AG10803 (cell line): ENCODE measurements at regions not wholly inside any gene's neighbourhood (a gene's known extent, or its start where the extent isn't known, plus 50 kb on each side); places are given as distances from the start of the nearest gene placed in this dataset.
A peak's percentile ranks its signal among the peaks of the same experiment; 100 is the strongest.

Source experiments
- DNase-seq: peaks from one replicate; pipeline ENCODE4 v3.0.0; 2010; ENCODE audit warnings: low read depth
- H3K4me3 ChIP-seq: 2 replicates; pipeline ENCODE4 v1.5.1; 2011; ENCODE audit warnings: mild to moderate bottlenecking, low read length, control low read depth
- TF ChIP-seq, protein P1 (sequence below): conservative IDR thresholded peaks from 2 replicates; pipeline ENCODE4 v1.5.1; 2011; ENCODE audit warnings: mild to moderate bottlenecking, low read length, control low read depth, inconsistent platforms

DNA sequence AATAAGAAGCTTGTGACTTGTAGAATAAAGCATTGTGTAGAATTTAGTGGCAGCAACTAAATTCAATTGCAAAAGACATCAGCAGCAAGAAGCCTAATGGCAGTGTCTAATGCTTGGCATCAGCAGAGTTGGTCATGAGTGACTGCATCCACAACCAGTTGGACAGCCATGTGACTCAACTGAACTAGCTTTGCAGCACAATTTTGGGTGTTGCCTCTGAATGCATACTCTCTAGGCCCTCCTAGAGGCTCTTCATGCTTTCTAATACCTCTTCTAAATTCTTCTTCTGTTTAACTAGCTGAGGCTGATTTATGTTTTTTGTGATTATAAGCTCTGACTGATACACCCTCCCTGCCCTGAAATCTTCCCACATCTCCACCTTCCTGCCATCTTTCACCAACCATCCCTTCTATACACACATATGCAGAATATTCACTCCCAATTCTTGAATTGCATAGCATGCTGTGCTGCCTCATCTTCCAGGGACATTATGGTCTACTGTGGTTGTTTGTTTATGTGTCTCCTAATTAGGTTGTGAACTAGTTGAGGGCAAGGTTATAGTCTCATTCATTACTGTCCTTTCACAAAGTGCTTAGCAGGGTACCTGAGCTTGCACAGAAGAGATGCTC is 266.7 kb upstream of the GJB5 start:
- DNase-seq = no peak
- TF ChIP-seq, protein P1, sequence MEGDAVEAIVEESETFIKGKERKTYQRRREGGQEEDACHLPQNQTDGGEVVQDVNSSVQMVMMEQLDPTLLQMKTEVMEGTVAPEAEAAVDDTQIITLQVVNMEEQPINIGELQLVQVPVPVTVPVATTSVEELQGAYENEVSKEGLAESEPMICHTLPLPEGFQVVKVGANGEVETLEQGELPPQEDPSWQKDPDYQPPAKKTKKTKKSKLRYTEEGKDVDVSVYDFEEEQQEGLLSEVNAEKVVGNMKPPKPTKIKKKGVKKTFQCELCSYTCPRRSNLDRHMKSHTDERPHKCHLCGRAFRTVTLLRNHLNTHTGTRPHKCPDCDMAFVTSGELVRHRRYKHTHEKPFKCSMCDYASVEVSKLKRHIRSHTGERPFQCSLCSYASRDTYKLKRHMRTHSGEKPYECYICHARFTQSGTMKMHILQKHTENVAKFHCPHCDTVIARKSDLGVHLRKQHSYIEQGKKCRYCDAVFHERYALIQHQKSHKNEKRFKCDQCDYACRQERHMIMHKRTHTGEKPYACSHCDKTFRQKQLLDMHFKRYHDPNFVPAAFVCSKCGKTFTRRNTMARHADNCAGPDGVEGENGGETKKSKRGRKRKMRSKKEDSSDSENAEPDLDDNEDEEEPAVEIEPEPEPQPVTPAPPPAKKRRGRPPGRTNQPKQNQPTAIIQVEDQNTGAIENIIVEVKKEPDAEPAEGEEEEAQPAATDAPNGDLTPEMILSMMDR = no peak
- no peak overlapping the region for H3K4me3 ChIP-seq

DNA sequence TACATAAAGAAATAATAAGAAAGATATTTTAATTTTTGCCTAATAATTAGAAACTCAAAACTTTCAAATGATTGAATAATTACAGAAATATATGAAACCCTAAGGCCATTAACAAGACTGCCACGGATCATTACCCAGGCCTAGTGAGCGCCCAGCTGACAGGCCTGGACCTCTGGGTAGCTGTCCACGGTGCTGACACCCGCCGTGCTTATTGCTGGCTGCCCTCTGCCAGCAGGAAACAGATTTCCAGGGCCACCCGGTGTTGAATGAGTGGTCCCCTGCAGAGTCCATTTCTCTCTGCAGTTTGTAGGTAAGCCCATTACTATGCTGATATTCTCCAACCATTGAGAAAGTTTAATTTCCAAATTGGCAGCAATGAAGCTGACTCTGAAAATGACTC is 254.4 kb upstream of the GJB5 start:
- peak; percentile 13 for DNase-seq
- TF ChIP-seq, protein P1 = no peak
- H3K4me3 ChIP-seq = no peak overlapping the region

DNA sequence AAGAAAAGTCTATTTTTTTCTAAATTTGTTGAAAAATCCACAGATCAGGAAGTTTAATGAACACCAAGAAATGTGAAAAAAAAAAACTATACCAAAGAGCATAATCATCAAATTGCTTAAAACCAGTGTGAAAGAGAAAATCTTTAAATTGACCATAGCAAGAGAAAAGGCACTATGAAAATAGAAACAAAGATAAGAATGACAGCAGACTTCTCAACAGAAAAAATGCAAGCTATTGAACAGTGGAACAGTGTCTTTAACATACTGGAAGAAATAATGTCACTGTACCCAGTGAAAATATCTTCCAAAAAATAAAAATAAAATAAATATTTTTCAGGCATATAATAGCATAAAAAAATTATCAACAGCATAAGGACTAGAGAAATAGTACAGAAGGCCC is 243.0 kb upstream of the GJB5 start:
- H3K4me3 ChIP-seq = no peak overlapping the region
- TF ChIP-seq, protein P1 = no peak
- no peak for DNase-seq

DNA sequence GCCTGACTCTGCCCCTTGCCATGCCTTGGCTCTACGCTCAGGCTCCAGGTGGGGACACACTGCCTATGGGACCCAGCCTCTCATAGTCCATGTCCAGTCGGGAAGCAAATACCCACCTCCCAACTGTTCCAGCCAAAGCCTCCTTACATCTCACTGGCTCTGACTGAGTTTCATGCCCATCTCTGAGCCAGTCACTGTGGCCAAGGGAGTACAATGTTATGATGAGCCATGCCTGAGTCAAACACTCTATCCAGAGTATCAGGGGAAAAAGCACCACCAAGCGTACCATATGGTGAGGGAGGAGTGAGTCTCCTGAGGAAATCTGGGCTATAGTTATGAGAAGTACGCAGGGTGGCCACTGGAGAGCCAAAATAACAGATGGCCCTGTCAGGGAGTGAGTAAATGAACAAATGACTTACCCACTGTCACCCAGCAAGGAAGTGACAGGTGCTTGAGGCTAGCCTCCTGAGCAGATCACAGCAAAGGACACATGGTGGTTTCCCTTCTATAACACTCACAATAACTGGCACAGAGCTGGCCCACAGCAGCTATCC is 236.6 kb upstream of the GJB5 start:
- no peak overlapping the region for H3K4me3 ChIP-seq
- TF ChIP-seq, protein P1 = no peak
- DNase-seq = no peak

DNA sequence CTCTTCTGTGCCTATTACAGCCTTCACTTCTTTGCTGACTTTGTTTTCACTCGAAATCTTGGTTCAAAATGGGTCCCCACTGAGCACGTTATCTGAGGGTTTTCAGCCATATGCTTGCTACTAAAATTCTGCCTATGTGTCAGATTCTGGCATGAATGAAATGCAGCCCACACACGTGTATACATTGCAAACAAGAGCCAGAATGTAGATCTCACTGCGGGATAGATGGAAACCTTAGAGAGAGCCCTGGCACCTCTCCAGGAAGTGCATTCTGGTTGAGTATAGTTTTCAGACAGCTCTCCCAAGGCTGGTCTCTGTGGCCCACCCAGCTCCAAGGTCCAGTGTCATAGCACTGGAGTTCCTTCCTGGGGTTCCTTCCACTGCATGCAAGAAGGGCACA is 234.7 kb upstream of the GJB5 start:
- TF ChIP-seq, protein P1 = no peak
- no peak for DNase-seq
- no peak overlapping the region for H3K4me3 ChIP-seq

DNA sequence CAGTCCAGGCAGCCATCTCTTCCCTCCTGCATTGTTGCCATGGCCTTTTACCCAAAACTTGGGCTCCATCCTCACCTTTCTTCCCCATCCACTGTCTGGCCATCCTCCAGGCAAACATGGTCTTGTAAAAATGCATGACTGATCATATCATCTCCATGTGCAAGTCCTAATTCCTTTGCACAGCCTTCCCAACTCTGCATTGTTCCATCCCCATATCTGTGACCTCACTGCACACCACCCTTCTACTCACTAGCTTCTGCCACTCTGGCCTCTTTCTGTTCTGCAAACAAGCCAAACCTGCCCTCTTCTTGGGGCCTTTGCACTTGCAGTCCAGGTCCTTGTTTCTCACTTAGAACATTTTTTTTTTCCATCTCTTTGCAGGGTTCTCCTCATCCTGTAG is 230.1 kb upstream of the GJB5 start:
- TF ChIP-seq, protein P1 = no peak
- no peak overlapping the region for H3K4me3 ChIP-seq
- no peak for DNase-seq
